ENCODE measurements at regions not wholly inside any gene's neighbourhood (a gene's known extent, or its start where the extent isn't known, plus 50 kb on each side); places are given as distances from the start of the nearest gene placed in this dataset.

GRCh38 chrX:125646195-125646594 is 326.5 kb downstream of the TEX13C start:
- TF ChIP-seq CTCF (IDR thresholded peaks at IDR 0.05; ENCODE audit: low read length) (no peak; the same call in 1 of the 2 replicates), EZH2 (IDR thresholded peaks at IDR 0.05; ENCODE audit: borderline replicate concordance, low read length) (no peak)
